PC-3 (cell line): ENCODE measurements at regions not wholly inside any gene's neighbourhood (a gene's known extent, or its start where the extent isn't known, plus 50 kb on each side); places are given as distances from the start of the nearest gene placed in this dataset.

Experiments
- ATAC-seq: fragments of 200-7000 bp; cut with Tn5 transposase; 2 replicates; pipeline ENCODE4 v1.9.1; 2020; ENCODE audit warnings: mild to moderate bottlenecking, moderate library complexity
- BruUV-seq: library from RNA; stranded (reverse); fragments of 400-500 nt; replicated peaks from 2 replicates; lab custom pipeline; 2021; lab: Mats Ljungman, UMichigan
- CTCF ChIA-PET: fragments of 300-600 bp; sonication (Branson Sonifier 250); formaldehyde crosslinking; loops from one replicate; lab custom pipeline; 2022; ENCODE audit warnings: antibody characterized with exemption; lab: Charles Lee
- POLR2A ChIA-PET: fragments of 300-600 bp; sonication (Branson Sonifier 250); formaldehyde crosslinking; loops from one replicate; lab custom pipeline; 2022; ENCODE audit warnings: antibody characterized with exemption; ENCODE audit not compliant: unreplicated experiment; lab: Charles Lee
- DNase-seq: peaks from one replicate; pipeline ENCODE4 v3.0.0-alpha.2; 2015
- H2AFZ ChIP-seq: fragments of 300-600 bp; sonication (generic); 2 replicates; pipeline ENCODE4 v1.6.0; 2016; ENCODE audit warnings: antibody characterized with exemption, low read length
- H3F3A ChIP-seq: fragments of 300-600 bp; sonication (generic); one replicate; pipeline ENCODE4 v1.6.0; 2017; ENCODE audit warnings: antibody characterized with exemption, low read length, control low read depth, mild to moderate bottlenecking; ENCODE audit not compliant: unreplicated experiment
- H3K27ac ChIP-seq: fragments of 300-600 bp; sonication (generic); 2 replicates; pipeline ENCODE4 v1.5.1; 2016; ENCODE audit warnings: mild to moderate bottlenecking, low read length
- H3K27me3 ChIP-seq: fragments of 300-600 bp; sonication (generic); 2 replicates; pipeline ENCODE4 v1.6.1; 2016; ENCODE audit warnings: low read length, mixed read lengths
- H3K36me3 ChIP-seq: fragments of 300-600 bp; sonication (generic); 2 replicates; pipeline ENCODE4 v1.6.1; 2016; ENCODE audit warnings: low read depth, mixed run types, low read length, mixed read lengths
- H3K4me1 ChIP-seq: fragments of 300-600 bp; sonication (generic); 2 replicates; pipeline ENCODE4 v1.5.1; 2016; ENCODE audit warnings: low read length; ENCODE audit not compliant: insufficient read depth
- H3K4me2 ChIP-seq: fragments of 300-600 bp; sonication (generic); 2 replicates; pipeline ENCODE4 v1.6.0; 2016; ENCODE audit warnings: low read length
- H3K4me3 ChIP-seq: fragments of 300-600 bp; sonication (generic); 2 replicates; pipeline ENCODE4 v1.5.1; 2016; ENCODE audit warnings: mild to moderate bottlenecking, low read length, mixed read lengths
- H3K79me2 ChIP-seq: fragments of 300-600 bp; sonication (generic); 2 replicates; pipeline ENCODE4 v1.6.1; 2017; ENCODE audit warnings: low read length, mixed read lengths
- H3K9ac ChIP-seq: fragments of 300-600 bp; sonication (generic); 2 replicates; pipeline ENCODE4 v1.6.0; 2016; ENCODE audit warnings: mild to moderate bottlenecking, low read length
- H3K9me2 ChIP-seq: fragments of 300-600 bp; sonication (generic); replicated peaks from 2 replicates; pipeline ENCODE4 v1.6.1; 2016; ENCODE audit warnings: mixed run types, low read length, mixed read lengths
- H3K9me3 ChIP-seq: fragments of 300-600 bp; sonication (generic); 2 replicates; pipeline ENCODE4 v1.6.1; 2016; ENCODE audit warnings: low read length, mixed read lengths
- H4K20me1 ChIP-seq: fragments of 300-600 bp; sonication (generic); 2 replicates; pipeline ENCODE4 v1.6.1; 2016; ENCODE audit warnings: low read length, mixed read lengths
- EZH2 ChIP-seq: fragments of 300-600 bp; sonication (generic); IDR thresholded peaks from one replicate; pipeline ENCODE4 v1.6.1; 2017; ENCODE audit warnings: antibody characterized with exemption, mild to moderate bottlenecking, low read length; ENCODE audit not compliant: unreplicated experiment
- EZH2phosphoT487 ChIP-seq: fragments of 300-600 bp; sonication (generic); IDR thresholded peaks from 2 replicates; pipeline ENCODE4 v1.6.1; 2018; ENCODE audit warnings: mild to moderate bottlenecking, antibody characterized with exemption, low read length, borderline replicate concordance
- intact Hi-C: fragments of 100-400 bp; cut with micrococcal nuclease; formaldehyde crosslinking; loops from 2 replicates; pipeline ENCODE4 v1.9.0; 2023
- TF ChIP-seq, protein P1 (sequence below): fragments of 300-600 bp; sonication (generic); conservative IDR thresholded peaks from 2 replicates; pipeline ENCODE4 v1.5.1; 2017; ENCODE audit warnings: antibody characterized with exemption, low read depth, mild to moderate bottlenecking, low read length

DNA sequence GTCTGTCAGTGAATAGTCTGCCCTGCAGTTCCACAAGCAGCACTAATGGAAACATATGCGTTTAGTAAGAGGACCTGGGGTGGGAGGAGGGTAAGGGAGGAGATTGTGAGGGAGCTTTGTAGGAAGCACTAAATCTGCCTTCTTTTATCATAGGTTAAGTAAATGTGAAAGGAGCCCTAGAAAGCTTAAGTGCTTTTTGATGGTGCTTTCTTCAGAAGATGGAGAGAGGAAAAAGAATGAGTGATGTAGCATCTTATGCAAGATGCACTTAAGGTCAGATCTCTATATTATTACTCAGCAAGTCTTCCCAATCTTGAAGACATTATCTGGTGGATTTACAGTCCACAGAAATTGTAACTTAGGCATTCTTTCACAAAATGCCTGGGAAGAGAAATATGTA, 322.7 kb downstream of the PDHA2 start:
- Histone ChIP-seq H3K4me1 (no peaks in the 10 kb centered on the region), H3K9me3 (no peaks in the 10 kb centered on the region), H3K79me2 (no peaks in the 10 kb centered on the region), H2AFZ (no peak overlapping the region), H3K4me2 (no peak overlapping the region), H4K20me1 (no peaks in the 10 kb centered on the region), H3K36me3 (no peaks in the 10 kb centered on the region), H3K27me3 (no peaks in the 10 kb centered on the region), H3K9me2 (no peaks in the 10 kb centered on the region), H3K9ac (no peak overlapping the region), H3K4me3 (no peak overlapping the region), H3F3A (no peaks in the 10 kb centered on the region), H3K27ac (no peak overlapping the region)
- POLR2A ChIA-PET = no interaction called here
- intact Hi-C loops = no loop called here
- no TSS peak for BruUV-seq
- CTCF ChIA-PET = no interaction called here
- DNase-seq = no peak
- TF ChIP-seq, protein P1, sequence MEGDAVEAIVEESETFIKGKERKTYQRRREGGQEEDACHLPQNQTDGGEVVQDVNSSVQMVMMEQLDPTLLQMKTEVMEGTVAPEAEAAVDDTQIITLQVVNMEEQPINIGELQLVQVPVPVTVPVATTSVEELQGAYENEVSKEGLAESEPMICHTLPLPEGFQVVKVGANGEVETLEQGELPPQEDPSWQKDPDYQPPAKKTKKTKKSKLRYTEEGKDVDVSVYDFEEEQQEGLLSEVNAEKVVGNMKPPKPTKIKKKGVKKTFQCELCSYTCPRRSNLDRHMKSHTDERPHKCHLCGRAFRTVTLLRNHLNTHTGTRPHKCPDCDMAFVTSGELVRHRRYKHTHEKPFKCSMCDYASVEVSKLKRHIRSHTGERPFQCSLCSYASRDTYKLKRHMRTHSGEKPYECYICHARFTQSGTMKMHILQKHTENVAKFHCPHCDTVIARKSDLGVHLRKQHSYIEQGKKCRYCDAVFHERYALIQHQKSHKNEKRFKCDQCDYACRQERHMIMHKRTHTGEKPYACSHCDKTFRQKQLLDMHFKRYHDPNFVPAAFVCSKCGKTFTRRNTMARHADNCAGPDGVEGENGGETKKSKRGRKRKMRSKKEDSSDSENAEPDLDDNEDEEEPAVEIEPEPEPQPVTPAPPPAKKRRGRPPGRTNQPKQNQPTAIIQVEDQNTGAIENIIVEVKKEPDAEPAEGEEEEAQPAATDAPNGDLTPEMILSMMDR = no peak
- TF ChIP-seq EZH2 = no peak
- TF ChIP-seq EZH2phosphoT487 = no peak
- no peak for ATAC-seq

DNA sequence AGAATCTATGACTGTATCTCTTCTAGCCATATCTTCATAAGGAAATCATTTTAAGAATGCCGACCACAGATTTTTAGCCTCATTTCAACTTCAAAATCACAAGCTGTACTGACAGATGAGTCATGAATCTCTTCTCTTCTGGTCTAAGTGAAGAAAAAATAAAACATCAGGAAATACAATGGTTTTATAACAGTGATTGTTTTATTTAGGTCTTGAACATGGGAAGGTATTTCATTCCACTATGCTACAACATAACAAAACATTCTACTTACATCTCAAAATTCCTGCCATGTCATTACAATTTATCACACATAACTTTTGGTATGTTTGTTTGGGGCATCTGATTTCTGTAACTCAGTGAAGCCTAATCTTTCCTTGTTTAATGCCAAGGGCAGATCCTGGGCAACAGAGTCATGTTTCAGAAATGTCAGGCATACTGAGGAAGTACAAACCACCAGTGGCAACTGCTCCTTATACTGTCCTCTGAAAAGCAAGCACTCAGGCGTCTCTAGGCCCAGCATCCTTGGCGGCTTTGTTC, 325.0 kb downstream of the PDHA2 start:
- Histone ChIP-seq H3K27ac (no peak overlapping the region), H3K36me3 (no peaks in the 10 kb centered on the region), H2AFZ (no peak overlapping the region), H3K4me3 (no peak overlapping the region), H3K27me3 (no peaks in the 10 kb centered on the region), H4K20me1 (no peaks in the 10 kb centered on the region), H3K4me2 (no peak overlapping the region), H3K9ac (no peak overlapping the region), H3K79me2 (no peaks in the 10 kb centered on the region), H3F3A (no peaks in the 10 kb centered on the region), H3K9me2 (no peaks in the 10 kb centered on the region), H3K4me1 (no peaks in the 10 kb centered on the region), H3K9me3 (no peaks in the 10 kb centered on the region)
- ChIA-PET CTCF (no interaction called here), POLR2A (no interaction called here)
- intact Hi-C loops = no loop called here
- no peak for ATAC-seq
- TF ChIP-seq EZH2 (no peak), EZH2phosphoT487 (no peak)
- TF ChIP-seq, protein P1 = no peak
- peak; percentile 6 for DNase-seq
- no TSS peak for BruUV-seq

DNA sequence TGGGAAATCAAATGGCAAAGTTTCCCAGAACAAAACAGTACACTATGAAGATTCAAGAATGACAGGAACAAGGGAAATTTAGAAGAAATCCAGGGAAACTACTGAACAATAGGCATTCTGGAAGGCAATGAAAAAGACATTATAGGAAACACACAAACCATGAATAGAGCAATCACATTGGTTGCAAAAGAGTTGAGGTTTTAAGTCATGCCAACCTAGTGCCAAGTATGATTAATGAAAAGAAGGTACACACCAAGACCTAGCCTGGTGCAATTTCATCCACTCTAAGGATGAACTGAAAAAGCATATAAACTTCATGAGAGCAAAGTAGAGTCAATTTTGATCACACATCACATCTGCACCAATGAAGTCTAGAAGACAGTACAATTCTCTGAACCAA, 326.9 kb downstream of the PDHA2 start:
- CTCF ChIA-PET = no interaction called here
- H3F3A ChIP-seq = no peaks in the 10 kb centered on the region
- TF ChIP-seq EZH2 (no peak), EZH2phosphoT487 (no peak)
- TF ChIP-seq, protein P1 = no peak
- H3K27ac ChIP-seq = no peak overlapping the region
- no peaks in the 10 kb centered on the region for H4K20me1 ChIP-seq
- no peaks in the 10 kb centered on the region for H3K27me3 ChIP-seq
- H2AFZ ChIP-seq = no peak overlapping the region
- H3K4me1 ChIP-seq = no peaks in the 10 kb centered on the region
- H3K9me2 ChIP-seq = no peaks in the 10 kb centered on the region
- DNase-seq = no peak
- POLR2A ChIA-PET = no interaction called here
- no peaks in the 10 kb centered on the region for H3K9me3 ChIP-seq
- BruUV-seq = no TSS peak
- no peak overlapping the region for H3K4me3 ChIP-seq
- no peak for ATAC-seq
- intact Hi-C loops = no loop called here
- H3K4me2 ChIP-seq = no peak overlapping the region
- no peak overlapping the region for H3K9ac ChIP-seq
- no peaks in the 10 kb centered on the region for H3K79me2 ChIP-seq
- H3K36me3 ChIP-seq = no peaks in the 10 kb centered on the region
